ENCODE measurements at regions not wholly inside any gene's neighbourhood (a gene's known extent, or its start where the extent isn't known, plus 50 kb on each side); places are given as distances from the start of the nearest gene placed in this dataset.
A peak's percentile ranks its signal among the peaks of the same experiment; 100 is the strongest.

DNA sequence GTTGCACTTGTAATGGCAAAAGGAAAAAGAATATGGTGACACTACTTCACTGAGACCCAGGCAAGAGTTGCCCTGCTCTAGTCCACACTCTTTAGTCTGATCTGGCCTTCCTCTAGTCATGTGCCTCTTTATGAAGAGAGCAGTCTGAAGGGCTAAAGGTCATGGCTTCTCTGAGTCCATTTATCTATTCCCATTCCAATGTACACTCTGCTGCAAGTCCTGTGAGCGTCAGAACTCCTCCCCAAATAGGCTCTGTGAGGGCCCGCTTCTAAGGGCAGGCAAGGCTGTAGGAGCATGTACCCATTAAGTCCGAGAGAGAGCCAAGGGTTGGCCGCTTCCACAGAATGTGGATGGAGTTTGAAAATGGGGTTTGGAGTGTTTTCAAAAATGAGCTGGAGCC is 209.3 kb downstream of the AHR start (continued):
- TF ChIP-seq, protein P1, sequence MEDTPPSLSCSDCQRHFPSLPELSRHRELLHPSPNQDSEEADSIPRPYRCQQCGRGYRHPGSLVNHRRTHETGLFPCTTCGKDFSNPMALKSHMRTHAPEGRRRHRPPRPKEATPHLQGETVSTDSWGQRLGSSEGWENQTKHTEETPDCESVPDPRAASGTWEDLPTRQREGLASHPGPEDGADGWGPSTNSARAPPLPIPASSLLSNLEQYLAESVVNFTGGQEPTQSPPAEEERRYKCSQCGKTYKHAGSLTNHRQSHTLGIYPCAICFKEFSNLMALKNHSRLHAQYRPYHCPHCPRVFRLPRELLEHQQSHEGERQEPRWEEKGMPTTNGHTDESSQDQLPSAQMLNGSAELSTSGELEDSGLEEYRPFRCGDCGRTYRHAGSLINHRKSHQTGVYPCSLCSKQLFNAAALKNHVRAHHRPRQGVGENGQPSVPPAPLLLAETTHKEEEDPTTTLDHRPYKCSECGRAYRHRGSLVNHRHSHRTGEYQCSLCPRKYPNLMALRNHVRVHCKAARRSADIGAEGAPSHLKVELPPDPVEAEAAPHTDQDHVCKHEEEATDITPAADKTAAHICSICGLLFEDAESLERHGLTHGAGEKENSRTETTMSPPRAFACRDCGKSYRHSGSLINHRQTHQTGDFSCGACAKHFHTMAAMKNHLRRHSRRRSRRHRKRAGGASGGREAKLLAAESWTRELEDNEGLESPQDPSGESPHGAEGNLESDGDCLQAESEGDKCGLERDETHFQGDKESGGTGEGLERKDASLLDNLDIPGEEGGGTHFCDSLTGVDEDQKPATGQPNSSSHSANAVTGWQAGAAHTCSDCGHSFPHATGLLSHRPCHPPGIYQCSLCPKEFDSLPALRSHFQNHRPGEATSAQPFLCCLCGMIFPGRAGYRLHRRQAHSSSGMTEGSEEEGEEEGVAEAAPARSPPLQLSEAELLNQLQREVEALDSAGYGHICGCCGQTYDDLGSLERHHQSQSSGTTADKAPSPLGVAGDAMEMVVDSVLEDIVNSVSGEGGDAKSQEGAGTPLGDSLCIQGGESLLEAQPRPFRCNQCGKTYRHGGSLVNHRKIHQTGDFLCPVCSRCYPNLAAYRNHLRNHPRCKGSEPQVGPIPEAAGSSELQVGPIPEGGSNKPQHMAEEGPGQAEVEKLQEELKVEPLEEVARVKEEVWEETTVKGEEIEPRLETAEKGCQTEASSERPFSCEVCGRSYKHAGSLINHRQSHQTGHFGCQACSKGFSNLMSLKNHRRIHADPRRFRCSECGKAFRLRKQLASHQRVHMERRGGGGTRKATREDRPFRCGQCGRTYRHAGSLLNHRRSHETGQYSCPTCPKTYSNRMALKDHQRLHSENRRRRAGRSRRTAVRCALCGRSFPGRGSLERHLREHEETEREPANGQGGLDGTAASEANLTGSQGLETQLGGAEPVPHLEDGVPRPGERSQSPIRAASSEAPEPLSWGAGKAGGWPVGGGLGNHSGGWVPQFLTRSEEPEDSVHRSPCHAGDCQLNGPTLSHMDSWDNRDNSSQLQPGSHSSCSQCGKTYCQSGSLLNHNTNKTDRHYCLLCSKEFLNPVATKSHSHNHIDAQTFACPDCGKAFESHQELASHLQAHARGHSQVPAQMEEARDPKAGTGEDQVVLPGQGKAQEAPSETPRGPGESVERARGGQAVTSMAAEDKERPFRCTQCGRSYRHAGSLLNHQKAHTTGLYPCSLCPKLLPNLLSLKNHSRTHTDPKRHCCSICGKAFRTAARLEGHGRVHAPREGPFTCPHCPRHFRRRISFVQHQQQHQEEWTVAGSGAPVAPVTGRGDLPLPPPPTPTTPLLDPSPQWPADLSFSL (CRISPR knock-in tag; IDR thresholded peaks at IDR 0.05) = no peak
- TF ChIP-seq ZNF263 (CRISPR knock-in tag; IDR thresholded peaks at IDR 0.05) (peak; percentile 89), HOXA5 (CRISPR knock-in tag; IDR thresholded peaks at IDR 0.05) (peak; percentile 18; the same call in 1 of the 2 replicates), ZNF496 (CRISPR knock-in tag; IDR thresholded peaks at IDR 0.05; ENCODE audit: insufficient replicate concordance) (no peak), XBP1 (CRISPR knock-in tag; IDR thresholded peaks at IDR 0.05) (no peak), CEBPB (IDR thresholded peaks at IDR 0.05; ENCODE audit: borderline replicate concordance, low read depth, low read length) (no peak), HOXA7 (CRISPR knock-in tag; IDR thresholded peaks at IDR 0.05) (no peak), SRSF4 (IDR thresholded peaks at IDR 0.05; ENCODE audit: low read depth, low read length, poor library complexity, severe bottlenecking) (no peak), GATA4 (IDR thresholded peaks at IDR 0.05; ENCODE audit: borderline replicate concordance, low read depth) (no peak; the same call in 1 of the 2 replicates), ZSCAN29 (CRISPR knock-in tag; conservative IDR thresholded peaks at IDR 0.05) (no peak), SALL1 (CRISPR knock-in tag; IDR thresholded peaks at IDR 0.05) (peak; percentile 95)
- TF ChIP-seq, protein P2, sequence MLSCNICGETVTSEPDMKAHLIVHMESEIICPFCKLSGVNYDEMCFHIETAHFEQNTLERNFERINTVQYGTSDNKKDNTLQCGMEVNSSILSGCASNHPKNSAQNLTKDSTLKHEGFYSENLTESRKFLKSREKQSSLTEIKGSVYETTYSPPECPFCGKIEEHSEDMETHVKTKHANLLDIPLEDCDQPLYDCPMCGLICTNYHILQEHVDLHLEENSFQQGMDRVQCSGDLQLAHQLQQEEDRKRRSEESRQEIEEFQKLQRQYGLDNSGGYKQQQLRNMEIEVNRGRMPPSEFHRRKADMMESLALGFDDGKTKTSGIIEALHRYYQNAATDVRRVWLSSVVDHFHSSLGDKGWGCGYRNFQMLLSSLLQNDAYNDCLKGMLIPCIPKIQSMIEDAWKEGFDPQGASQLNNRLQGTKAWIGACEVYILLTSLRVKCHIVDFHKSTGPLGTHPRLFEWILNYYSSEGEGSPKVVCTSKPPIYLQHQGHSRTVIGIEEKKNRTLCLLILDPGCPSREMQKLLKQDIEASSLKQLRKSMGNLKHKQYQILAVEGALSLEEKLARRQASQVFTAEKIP (CRISPR knock-in tag; IDR thresholded peaks at IDR 0.05; ENCODE audit: borderline replicate concordance) = no peak
- TF ChIP-seq, protein P3, sequence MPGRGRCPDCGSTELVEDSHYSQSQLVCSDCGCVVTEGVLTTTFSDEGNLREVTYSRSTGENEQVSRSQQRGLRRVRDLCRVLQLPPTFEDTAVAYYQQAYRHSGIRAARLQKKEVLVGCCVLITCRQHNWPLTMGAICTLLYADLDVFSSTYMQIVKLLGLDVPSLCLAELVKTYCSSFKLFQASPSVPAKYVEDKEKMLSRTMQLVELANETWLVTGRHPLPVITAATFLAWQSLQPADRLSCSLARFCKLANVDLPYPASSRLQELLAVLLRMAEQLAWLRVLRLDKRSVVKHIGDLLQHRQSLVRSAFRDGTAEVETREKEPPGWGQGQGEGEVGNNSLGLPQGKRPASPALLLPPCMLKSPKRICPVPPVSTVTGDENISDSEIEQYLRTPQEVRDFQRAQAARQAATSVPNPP (CRISPR knock-in tag; IDR thresholded peaks at IDR 0.05) = no peak
- TF ChIP-seq, protein P4, sequence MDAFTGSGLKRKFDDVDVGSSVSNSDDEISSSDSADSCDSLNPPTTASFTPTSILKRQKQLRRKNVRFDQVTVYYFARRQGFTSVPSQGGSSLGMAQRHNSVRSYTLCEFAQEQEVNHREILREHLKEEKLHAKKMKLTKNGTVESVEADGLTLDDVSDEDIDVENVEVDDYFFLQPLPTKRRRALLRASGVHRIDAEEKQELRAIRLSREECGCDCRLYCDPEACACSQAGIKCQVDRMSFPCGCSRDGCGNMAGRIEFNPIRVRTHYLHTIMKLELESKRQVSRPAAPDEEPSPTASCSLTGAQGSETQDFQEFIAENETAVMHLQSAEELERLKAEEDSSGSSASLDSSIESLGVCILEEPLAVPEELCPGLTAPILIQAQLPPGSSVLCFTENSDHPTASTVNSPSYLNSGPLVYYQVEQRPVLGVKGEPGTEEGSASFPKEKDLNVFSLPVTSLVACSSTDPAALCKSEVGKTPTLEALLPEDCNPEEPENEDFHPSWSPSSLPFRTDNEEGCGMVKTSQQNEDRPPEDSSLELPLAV (CRISPR knock-in tag; conservative IDR thresholded peaks at IDR 0.05; ENCODE audit: low read depth) = no peak
- TF ChIP-seq, protein P5, sequence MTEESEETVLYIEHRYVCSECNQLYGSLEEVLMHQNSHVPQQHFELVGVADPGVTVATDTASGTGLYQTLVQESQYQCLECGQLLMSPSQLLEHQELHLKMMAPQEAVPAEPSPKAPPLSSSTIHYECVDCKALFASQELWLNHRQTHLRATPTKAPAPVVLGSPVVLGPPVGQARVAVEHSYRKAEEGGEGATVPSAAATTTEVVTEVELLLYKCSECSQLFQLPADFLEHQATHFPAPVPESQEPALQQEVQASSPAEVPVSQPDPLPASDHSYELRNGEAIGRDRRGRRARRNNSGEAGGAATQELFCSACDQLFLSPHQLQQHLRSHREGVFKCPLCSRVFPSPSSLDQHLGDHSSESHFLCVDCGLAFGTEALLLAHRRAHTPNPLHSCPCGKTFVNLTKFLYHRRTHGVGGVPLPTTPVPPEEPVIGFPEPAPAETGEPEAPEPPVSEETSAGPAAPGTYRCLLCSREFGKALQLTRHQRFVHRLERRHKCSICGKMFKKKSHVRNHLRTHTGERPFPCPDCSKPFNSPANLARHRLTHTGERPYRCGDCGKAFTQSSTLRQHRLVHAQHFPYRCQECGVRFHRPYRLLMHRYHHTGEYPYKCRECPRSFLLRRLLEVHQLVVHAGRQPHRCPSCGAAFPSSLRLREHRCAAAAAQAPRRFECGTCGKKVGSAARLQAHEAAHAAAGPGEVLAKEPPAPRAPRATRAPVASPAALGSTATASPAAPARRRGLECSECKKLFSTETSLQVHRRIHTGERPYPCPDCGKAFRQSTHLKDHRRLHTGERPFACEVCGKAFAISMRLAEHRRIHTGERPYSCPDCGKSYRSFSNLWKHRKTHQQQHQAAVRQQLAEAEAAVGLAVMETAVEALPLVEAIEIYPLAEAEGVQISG (CRISPR knock-in tag; IDR thresholded peaks at IDR 0.05) = 0 out of 2 replicates have a peak, but pooled peaks have one; percentile 54
- TF ChIP-seq, protein P6, sequence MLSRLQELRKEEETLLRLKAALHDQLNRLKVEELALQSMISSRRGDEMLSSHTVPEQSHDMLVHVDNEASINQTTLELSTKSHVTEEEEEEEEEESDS (CRISPR knock-in tag; IDR thresholded peaks at IDR 0.05; ENCODE audit: borderline replicate concordance) = no peak

All from HepG2 (cell line).